HG03442 (cell line): ENCODE measurements at regions not wholly inside any gene's neighbourhood (a gene's known extent, or its start where the extent isn't known, plus 50 kb on each side); places are given as distances from the start of the nearest gene placed in this dataset.

ENCODE experiments used
- ATAC-seq: cut with Tn5 transposase; IDR thresholded peaks from one replicate; pipeline ENCODE4 v1.9.1; 2021; ENCODE audit warnings: mild to moderate bottlenecking, moderate library complexity; ENCODE audit not compliant: unreplicated experiment

GRCh38 chr6:113642714-113643406 is 214.3 kb upstream of the MARCKS start:
- ATAC-seq = peak; percentile 90

GRCh38 chr6:113643407-113643770 is 213.8 kb upstream of the MARCKS start:
- no peak for ATAC-seq

GRCh38 chr6:113644861-113645575 is 212.1 kb upstream of the MARCKS start:
- peak; percentile 22 for ATAC-seq

GRCh38 chr6:113645576-113645970 is 211.6 kb upstream of the MARCKS start:
- ATAC-seq = no peak

GRCh38 chr6:113645986-113646385 is 211.2 kb upstream of the MARCKS start:
- ATAC-seq = no peak

GRCh38 chr6:113646701-113647100 is 210.4 kb upstream of the MARCKS start:
- ATAC-seq = no peak

- peak; percentile 19 for ATAC-seq
Measured at GRCh38 chr6:113647143-113647889, 209.8 kb upstream of the MARCKS start.

- ATAC-seq = no peak
Measured at GRCh38 chr6:113648698-113649097, 208.4 kb upstream of the MARCKS start.

GRCh38 chr6:113649276-113649675 is 207.9 kb upstream of the MARCKS start:
- ATAC-seq = no peak

GRCh38 chr6:113649880-113650609 is 207.1 kb upstream of the MARCKS start:
- no peak for ATAC-seq

- ATAC-seq = no peak
Measured at GRCh38 chr6:113650610-113650979, 206.6 kb upstream of the MARCKS start.

GRCh38 chr6:113651120-113651519 is 206.0 kb upstream of the MARCKS start:
- ATAC-seq = peak; percentile 33

GRCh38 chr6:113651920-113652319 is 205.2 kb upstream of the MARCKS start:
- ATAC-seq = no peak

- no peak for ATAC-seq
Measured at GRCh38 chr6:113653275-113653674, 203.9 kb upstream of the MARCKS start.

- ATAC-seq = no peak
Measured at GRCh38 chr6:113654396-113654795, 202.7 kb upstream of the MARCKS start.

- ATAC-seq = no peak
Measured at GRCh38 chr6:113655761-113656160, 201.4 kb upstream of the MARCKS start.

- ATAC-seq = no peak
Measured at GRCh38 chr6:113659762-113660404, 197.3 kb upstream of the MARCKS start.

GRCh38 chr6:113660819-113661218 is 196.3 kb upstream of the MARCKS start:
- ATAC-seq = no peak

- peak; percentile 21 for ATAC-seq
Measured at GRCh38 chr6:113662093-113662665, 195.0 kb upstream of the MARCKS start.

GRCh38 chr6:113662688-113663333 is 194.3 kb upstream of the MARCKS start:
- ATAC-seq = peak; percentile 73
